IMR-90 (cell line): ENCODE measurements at regions not wholly inside any gene's neighbourhood (a gene's known extent, or its start where the extent isn't known, plus 50 kb on each side); places are given as distances from the start of the nearest gene placed in this dataset.
A peak's percentile ranks its signal among the peaks of the same experiment; 100 is the strongest.
"Not testable (repeated sequence)": the region's sequence is repeated elsewhere in the genome, so short reads cannot be mapped to it uniquely, and the experiment has no call there.

Source experiments
- ATAC-seq: fragments of 200-7000 bp; cut with Tn5 transposase; 2 replicates; pipeline ENCODE4 v1.9.1; 2020; ENCODE audit warnings: low read depth, mild to moderate bottlenecking, moderate library complexity
- BruUV-seq: library from RNA; stranded (reverse); fragments of 400-500 nt; replicated peaks from 2 replicates; lab custom pipeline; 2021; lab: Mats Ljungman, UMichigan
- CTCF ChIA-PET: fragments of 300-600 bp; formaldehyde crosslinking; extraction: SDS; loops from one replicate; lab custom pipeline; 2021; ENCODE audit warnings: antibody characterized with exemption; lab: Yijun Ruan, JAX
- POLR2A ChIA-PET: fragments of 300-600 bp; sonication (Branson Sonifier 250); formaldehyde crosslinking; loops from one replicate; lab custom pipeline; 2022; ENCODE audit warnings: antibody characterized with exemption; ENCODE audit not compliant: unreplicated experiment; lab: Charles Lee
- DNase-seq: peaks from one replicate; pipeline ENCODE4 v3.0.0; 2013
- H2AFZ ChIP-seq: replicated peaks from 2 replicates; pipeline ENCODE3; 2013; ENCODE audit warnings: low read length, mild to moderate bottlenecking; ENCODE audit not compliant: poor library complexity
- H2AK5ac ChIP-seq: 2 replicates; pipeline ENCODE4 v1.6.1; 2013; ENCODE audit warnings: low read depth, low read length, inconsistent platforms
- H2AK9ac ChIP-seq: replicated peaks from 2 replicates; pipeline ENCODE3; 2013; ENCODE audit warnings: mild to moderate bottlenecking, low read depth, low read length, moderate library complexity; ENCODE audit not compliant: poor library complexity
- H2BK120ac ChIP-seq: 2 replicates; pipeline ENCODE4 v1.6.1; 2013; ENCODE audit warnings: low read depth, low read length, inconsistent platforms
- H2BK15ac ChIP-seq: 3 replicates; pipeline ENCODE4 v1.6.1; 2013; ENCODE audit warnings: low read depth, low read length, inconsistent platforms
- H2BK20ac ChIP-seq: 2 replicates; pipeline ENCODE4 v1.6.1; 2013; ENCODE audit warnings: low read depth, mild to moderate bottlenecking, inconsistent platforms, low read length, moderate library complexity
- H2BK5ac ChIP-seq: 2 replicates; pipeline ENCODE4 v1.6.1; 2013; ENCODE audit warnings: mild to moderate bottlenecking, low read depth, low read length, inconsistent platforms; ENCODE audit not compliant: poor library complexity, severe bottlenecking
- H3K14ac ChIP-seq: replicated peaks from 2 replicates; pipeline ENCODE4 v1.6.1; 2013; ENCODE audit warnings: low read depth, low read length, inconsistent platforms
- H3K18ac ChIP-seq: 2 replicates; pipeline ENCODE4 v1.6.1; 2013; ENCODE audit warnings: low read depth, low read length, control low read depth
- H3K23ac ChIP-seq: 2 replicates; pipeline ENCODE4 v1.6.1; 2013; ENCODE audit warnings: low read depth, low read length, inconsistent platforms
- H3K27ac ChIP-seq: 2 replicates; pipeline ENCODE4 v1.5.1; 2013; ENCODE audit warnings: mild to moderate bottlenecking, control low read depth, low read length; ENCODE audit not compliant: insufficient read depth
- H3K27me3 ChIP-seq: 2 replicates; pipeline ENCODE4 v1.6.1; 2013; ENCODE audit warnings: low read length; ENCODE audit not compliant: control insufficient read depth, insufficient read depth
- H3K36me3 ChIP-seq: 2 replicates; pipeline ENCODE4 v1.6.1; 2013; ENCODE audit warnings: low read length, mixed read lengths; ENCODE audit not compliant: control insufficient read depth, insufficient read depth
- H3K4ac ChIP-seq: 2 replicates; pipeline ENCODE4 v1.6.1; 2013; ENCODE audit warnings: low read depth, low read length, inconsistent platforms
- H3K4me1 ChIP-seq: 2 replicates; pipeline ENCODE4 v1.6.1; 2013; ENCODE audit warnings: low read length, mixed read lengths; ENCODE audit not compliant: control insufficient read depth, insufficient read depth
- H3K4me2 ChIP-seq: 2 replicates; pipeline ENCODE4 v1.6.1; 2013; ENCODE audit warnings: low read depth, mild to moderate bottlenecking, control low read depth, low read length, moderate library complexity
- H3K4me3 ChIP-seq: 2 replicates; pipeline ENCODE4 v1.5.1; 2013; ENCODE audit warnings: low read depth, mild to moderate bottlenecking, control low read depth, low read length, moderate library complexity; ENCODE audit not compliant: insufficient read depth
- H3K56ac ChIP-seq: 2 replicates; pipeline ENCODE4 v1.6.1; 2013; ENCODE audit warnings: low read length, inconsistent platforms; ENCODE audit not compliant: insufficient read depth; ENCODE audit errors: extremely low read depth
- H3K79me1 ChIP-seq, 2 experiments: 2 replicates each; pipeline ENCODE4 v1.6.1; 2013; ENCODE audit warnings: low read length in 2 of 2, inconsistent platforms in 1 of 2, low read depth in 1 of 2
- H3K9ac ChIP-seq: 2 replicates; pipeline ENCODE4 v1.6.1; 2013; ENCODE audit warnings: low read depth, low read length, control low read depth
- H3K9me1 ChIP-seq: 2 replicates; pipeline ENCODE4 v1.6.1; 2013; ENCODE audit warnings: low read length, inconsistent platforms; ENCODE audit not compliant: insufficient read depth
- H3K9me3 ChIP-seq: 2 replicates; pipeline ENCODE4 v1.6.1; 2013; ENCODE audit warnings: low read length; ENCODE audit not compliant: control insufficient read depth, insufficient read depth
- H4K20me1 ChIP-seq: 2 replicates; pipeline ENCODE4 v1.6.1; 2013; ENCODE audit warnings: low read length, inconsistent platforms; ENCODE audit not compliant: insufficient read depth
- H4K5ac ChIP-seq: 2 replicates; pipeline ENCODE4 v1.6.1; 2013; ENCODE audit warnings: mild to moderate bottlenecking, low read depth, low read length, control low read depth
- H4K8ac ChIP-seq, 2 experiments: 2 replicates each; pipeline ENCODE4 v1.6.1; 2013; ENCODE audit warnings: low read depth in 2 of 2, low read length in 2 of 2, control low read depth in 1 of 2, inconsistent platforms in 1 of 2
- H4K91ac ChIP-seq: 2 replicates; pipeline ENCODE4 v1.6.1; 2013; ENCODE audit warnings: low read depth, low read length, inconsistent platforms; ENCODE audit not compliant: insufficient read depth
- MAFK ChIP-seq: IDR thresholded peaks from 2 replicates; pipeline ENCODE4 v1.6.1; 2012; ENCODE audit warnings: low read depth, low read length, improper control_type of control experiment
- MXI1 ChIP-seq: IDR thresholded peaks from 2 replicates; pipeline ENCODE4 v1.6.1; 2012; ENCODE audit warnings: low read depth, mild to moderate bottlenecking, low read length, moderate library complexity, borderline replicate concordance
- WGBS, 2 experiments: methylation state at CpG; one replicate each; pipeline versions ENCODE4 v1.1.5 to v1.1.7; 2013; ENCODE audit warnings: missing lambda C conversion rate in 2 of 2; ENCODE audit not compliant: insufficient read length in 1 of 2; ENCODE audit errors: extremely low coverage in 2 of 2; 5-methylcytosine and 5-hydroxymethylcytosine counted together
- dilution Hi-C: fragments of 300-500 bp; cut with HindIII; formaldehyde crosslinking; loops from one replicate; pipeline ENCODE4 v1.14.3; 2018; ENCODE audit warnings: low sequenced_read_pairs; ENCODE audit not compliant: unreplicated experiment
- in situ Hi-C: fragments of 300-500 bp; cut with MboI; formaldehyde crosslinking; loops from 3 replicates; pipeline ENCODE4 v1.14.3; 2019; ENCODE audit warnings: low sequenced_read_pairs, inconsistent platforms, mixed read lengths
- intact Hi-C: fragments of 100-400 bp; cut with micrococcal nuclease; formaldehyde crosslinking; loops from 2 replicates; pipeline ENCODE4 v1.10.0; 2022

GRCh38 chr18:64372850-64373249 is 224.0 kb upstream of the LINC00305 start:
- Histone ChIP-seq H3K56ac (no peak overlapping the region), H3K9me1 (no peaks in the 10 kb centered on the region), H3K36me3 (no peaks in the 10 kb centered on the region), H4K20me1 (no peaks in the 10 kb centered on the region), H3K79me1 (no peaks in the 10 kb centered on the region), H3K18ac (no peak overlapping the region), H2AK9ac (no peak overlapping the region), H3K4ac (no peak overlapping the region), H3K4me3 (no peak overlapping the region), H2BK15ac (no peak overlapping the region), H3K14ac (no peak overlapping the region), H2AFZ (no peak overlapping the region), H3K9me3 (peaks cover 7% of the 10 kb centered on the region; the same call in 1 of the 2 replicates), H3K9ac (no peak overlapping the region), H4K91ac (no peak overlapping the region), H2AK5ac (no peak overlapping the region), H3K4me2 (no peak overlapping the region), H3K23ac (no peak overlapping the region), H2BK5ac (no peak overlapping the region), H3K27me3 (no peaks in the 10 kb centered on the region), H4K5ac (no peak overlapping the region), H3K4me1 (no peaks in the 10 kb centered on the region), H2BK120ac (no peak overlapping the region), H4K8ac (no peak overlapping the region), H3K27ac (no peak overlapping the region), H2BK20ac (no peak overlapping the region)
- ChIA-PET POLR2A (no interaction called here), CTCF (no interaction called here)
- in situ Hi-C loops = no loop called here
- no CpG with 5 or more reads among the region's 2 CpGs for WGBS, 2 experiments
- DNase-seq (no peak), ATAC-seq (no peak)
- intact Hi-C loops = no loop called here
- TF ChIP-seq MAFK (peak; percentile 77), MXI1 (no peak)
- dilution Hi-C loops = no loop called here
- BruUV-seq = no TSS peak

- intact Hi-C loops, POLR2A ChIA-PET, BruUV-seq: not testable (repeated sequence)
Measured at GRCh38 chr18:64369830-64370440, 221.0 kb upstream of the LINC00305 start.

More at GRCh38 chr18:64369830-64370440, 221.0 kb upstream of the LINC00305 start:
- DNase-seq, dilution Hi-C loops, H3K14ac ChIP-seq, H2BK5ac ChIP-seq, H2AK5ac ChIP-seq, H3K18ac ChIP-seq, H3K4me2 ChIP-seq, H3K79me1 ChIP-seq, H3K4ac ChIP-seq, ATAC-seq, H3K27ac ChIP-seq, H3K4me3 ChIP-seq, H3K27me3 ChIP-seq, in situ Hi-C loops, H3K4me1 ChIP-seq, H2BK120ac ChIP-seq, H4K5ac ChIP-seq, H3K36me3 ChIP-seq, H3K9me1 ChIP-seq, H2AK9ac ChIP-seq, H3K56ac ChIP-seq, H2AFZ ChIP-seq, H3K23ac ChIP-seq, H3K9ac ChIP-seq, H2BK15ac ChIP-seq, CTCF ChIA-PET, H2BK20ac ChIP-seq, H4K8ac ChIP-seq, H4K20me1 ChIP-seq, H4K91ac ChIP-seq: not testable (repeated sequence)
- WGBS, 2 experiments = no CpG with 5 or more reads among the region's 8 CpGs
- H3K9me3 ChIP-seq = peaks cover 15% of the 10 kb centered on the region
